ENCODE measurements at regions not wholly inside any gene's neighbourhood (a gene's known extent, or its start where the extent isn't known, plus 50 kb on each side); places are given as distances from the start of the nearest gene placed in this dataset.

DNA sequence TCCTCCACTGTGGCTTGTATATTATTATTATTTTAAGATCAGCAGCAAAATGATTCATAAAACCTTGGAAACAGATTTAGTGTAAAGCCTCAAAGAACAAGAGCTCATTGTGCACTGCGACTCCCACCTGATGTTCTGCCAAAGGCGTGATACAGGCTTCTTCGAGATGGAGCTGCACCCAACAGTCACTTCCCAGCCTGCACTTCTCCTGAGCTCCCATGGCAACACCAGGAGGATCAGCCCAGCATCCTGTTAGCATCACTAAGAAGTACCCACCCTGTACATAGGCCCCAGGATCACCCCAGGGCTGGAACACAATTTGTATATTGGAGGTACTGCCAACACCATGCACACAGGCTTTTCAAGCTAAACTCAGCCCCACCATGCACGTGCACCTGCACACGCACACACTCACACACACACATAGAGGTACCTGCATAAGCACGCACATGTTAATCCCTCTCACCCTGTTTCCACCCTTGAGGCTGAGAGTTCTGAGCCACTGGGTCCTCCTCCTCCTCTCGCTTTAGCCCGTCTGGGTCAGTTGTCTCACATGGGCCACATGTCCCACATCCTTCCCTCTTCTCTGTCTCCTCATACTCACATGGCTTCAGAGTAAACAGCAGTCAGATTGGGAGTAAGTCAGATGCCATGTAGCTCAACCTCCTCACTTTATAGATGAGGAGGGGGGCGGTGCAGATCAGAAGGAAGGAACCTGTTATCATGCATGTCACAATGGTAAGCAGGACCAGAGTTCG lies 281.9 kb upstream of the POU3F1 start:
- no peak for DNase-seq

DNA sequence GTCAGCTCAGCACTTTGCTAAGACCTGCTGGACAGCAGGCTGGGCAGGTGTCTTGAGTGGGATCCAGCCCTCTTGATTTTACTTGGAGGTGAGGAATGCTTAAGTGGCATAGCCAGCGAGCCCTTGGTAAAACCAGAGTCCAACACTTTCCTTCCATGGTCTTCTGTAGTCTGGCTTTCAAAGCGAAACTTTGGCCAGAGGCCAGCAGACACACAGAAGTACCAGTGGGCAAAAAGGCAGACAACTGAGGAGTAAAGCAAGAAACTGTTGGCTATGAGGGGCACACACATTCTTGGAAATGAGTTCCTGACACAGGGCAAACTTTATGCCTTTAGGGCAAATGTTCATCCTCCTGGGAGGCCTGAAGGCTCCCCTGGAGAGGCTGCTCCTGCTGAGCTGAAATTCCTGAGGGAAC lies 281.0 kb upstream of the POU3F1 start:
- no peak for DNase-seq

DNA sequence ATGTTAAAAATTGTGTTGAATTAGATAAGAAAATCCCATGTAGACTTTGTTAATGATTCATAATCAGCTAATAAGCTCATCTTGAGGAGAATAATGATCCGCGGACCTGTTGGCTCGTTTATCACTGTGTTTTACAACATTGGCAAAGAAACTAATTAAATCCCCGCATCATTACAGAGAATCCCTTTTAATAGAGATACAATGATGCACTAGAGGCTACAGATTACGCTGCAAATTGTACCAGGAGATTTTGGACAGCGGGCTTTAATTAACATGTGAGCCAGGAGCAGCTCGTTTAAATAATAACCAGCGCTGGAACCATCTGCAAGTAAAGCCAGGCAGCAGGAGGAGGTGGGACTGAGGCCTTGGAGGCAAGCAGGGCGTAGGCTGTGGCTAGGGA lies 280.3 kb upstream of the POU3F1 start:
- DNase-seq = no peak

DNA sequence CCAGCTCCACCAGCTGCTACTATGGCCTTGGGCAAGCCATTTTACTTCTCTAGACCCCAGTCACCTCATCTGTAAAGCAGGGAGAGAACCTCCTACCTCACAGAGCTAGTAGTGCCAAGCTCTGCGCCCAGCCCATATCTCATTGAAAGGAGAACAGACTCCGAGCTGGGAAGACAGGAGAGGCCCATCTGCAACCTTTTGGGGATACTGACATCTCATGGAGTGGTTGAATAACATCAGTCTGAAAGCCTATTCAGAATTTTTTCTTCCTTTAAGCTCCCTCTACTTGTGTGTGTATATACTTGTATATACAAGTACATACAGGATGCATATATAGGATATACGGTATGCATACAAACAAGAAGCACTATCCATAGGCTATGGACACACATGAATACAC lies 279.5 kb upstream of the POU3F1 start:
- DNase-seq = no peak

DNA sequence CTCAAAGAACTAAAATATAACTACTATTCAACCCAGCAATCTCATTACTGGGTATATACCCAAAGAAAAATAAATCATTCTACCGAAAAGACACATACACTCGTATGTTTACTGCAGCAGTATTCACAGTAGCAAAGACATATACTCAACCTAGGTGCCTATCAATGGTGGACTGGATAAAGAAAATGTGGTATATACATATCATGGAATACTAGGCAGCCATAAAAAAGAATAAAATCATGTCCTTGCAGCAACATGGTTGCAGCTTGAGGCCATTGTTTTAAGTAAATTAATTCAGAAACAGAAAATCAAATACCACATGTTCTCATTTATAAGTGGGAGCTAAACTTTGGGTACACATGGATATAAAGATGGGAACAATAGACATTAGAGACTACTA lies 266.2 kb upstream of the POU3F1 start:
- DNase-seq = no peak

DNA sequence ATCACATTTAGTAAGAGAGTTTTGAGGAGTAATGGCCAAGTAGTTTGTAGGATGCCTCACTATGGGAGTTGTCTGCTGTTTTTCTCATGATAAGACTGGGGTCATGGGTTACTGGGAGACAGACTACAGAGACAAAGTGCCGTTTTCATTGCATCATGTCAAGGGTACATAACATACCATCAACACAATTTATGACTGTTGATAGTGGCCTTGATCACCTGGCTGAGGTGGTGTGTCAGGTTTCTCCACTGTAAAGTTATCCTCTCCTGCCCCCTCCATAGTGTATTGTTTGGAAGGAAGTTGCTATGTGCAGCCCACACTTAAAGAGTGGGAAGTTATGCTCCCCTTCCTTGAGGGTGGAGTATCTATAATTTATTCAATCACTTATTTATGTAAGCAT lies 263.5 kb upstream of the POU3F1 start:
- no peak for DNase-seq

DNA sequence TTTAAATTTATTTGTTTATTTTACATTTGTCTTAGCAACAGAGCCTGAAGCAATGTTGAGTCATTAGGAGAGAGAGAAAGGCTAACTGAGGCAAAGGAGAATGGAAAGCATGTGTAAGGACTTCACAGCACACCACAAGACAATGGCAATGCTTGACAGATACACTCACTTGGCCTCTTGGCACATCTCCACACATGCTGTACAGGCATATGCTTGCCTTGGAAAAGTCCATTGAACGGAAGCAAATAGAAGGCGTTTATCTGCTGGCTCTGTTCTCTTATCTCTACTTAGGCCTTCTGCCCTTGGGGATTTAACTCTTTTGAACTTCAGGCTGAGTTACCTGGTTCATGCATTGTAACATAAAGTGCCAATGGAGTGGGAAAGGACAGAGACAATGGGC lies 262.2 kb upstream of the POU3F1 start:
- DNase-seq = no peak

DNA sequence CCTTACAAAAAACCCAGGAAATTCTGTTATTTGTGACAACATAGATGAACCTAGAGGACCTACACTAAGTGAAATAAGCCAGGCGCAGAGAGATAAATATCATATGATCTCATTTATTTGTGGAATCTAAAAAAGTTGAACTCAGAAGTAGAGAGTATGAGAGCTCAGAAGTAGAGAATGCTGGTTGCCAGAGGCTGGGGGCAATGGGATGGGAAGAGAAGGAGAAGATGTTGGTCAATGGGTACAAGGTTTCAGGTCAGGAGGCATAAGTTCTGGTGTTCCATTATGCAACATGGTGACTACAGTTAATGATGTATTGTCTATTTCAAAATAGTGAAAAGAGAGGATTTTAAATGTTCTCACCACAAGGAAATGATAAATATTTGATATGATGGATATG lies 259.1 kb upstream of the POU3F1 start:
- DNase-seq = no peak

DNA sequence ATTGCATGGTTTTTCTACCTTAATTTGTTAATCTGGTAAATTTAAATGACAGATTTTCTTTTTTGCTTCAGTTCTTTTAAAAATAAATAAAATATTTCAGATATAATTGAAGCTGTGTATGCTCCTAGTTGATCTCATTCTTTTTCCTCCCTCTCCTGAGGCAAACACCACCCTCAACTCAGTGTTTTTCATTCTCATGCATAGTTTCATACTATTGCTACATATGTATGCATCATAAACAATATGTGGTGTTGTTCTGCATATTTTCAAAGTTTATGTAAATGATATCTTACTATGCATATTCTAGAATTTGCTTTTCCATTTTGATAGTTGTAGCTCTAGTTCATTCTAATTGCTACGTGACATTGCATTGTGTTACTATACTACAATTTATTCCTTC lies 257.2 kb upstream of the POU3F1 start:
- DNase-seq = no peak

DNA sequence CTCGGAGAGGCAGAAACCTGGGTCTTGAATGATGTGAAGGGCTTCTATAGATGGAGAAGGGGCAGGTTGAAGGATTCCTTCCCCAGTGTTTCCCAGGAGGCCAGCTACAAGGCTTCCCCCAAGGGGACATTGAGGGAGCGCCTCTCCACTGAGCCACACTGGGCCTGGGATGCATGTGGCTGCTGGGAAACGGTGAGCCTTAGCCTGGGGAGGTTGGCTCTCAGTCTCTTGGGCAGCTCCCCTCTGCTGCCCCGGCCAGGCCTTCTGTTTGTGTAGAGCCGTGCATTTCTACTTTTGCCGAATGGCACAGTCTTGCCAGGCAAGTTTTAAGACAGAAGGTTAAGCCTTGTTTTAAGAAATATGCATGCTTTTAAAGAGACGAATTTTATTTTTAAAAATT lies 254.4 kb upstream of the POU3F1 start:
- DNase-seq = no peak

DNA sequence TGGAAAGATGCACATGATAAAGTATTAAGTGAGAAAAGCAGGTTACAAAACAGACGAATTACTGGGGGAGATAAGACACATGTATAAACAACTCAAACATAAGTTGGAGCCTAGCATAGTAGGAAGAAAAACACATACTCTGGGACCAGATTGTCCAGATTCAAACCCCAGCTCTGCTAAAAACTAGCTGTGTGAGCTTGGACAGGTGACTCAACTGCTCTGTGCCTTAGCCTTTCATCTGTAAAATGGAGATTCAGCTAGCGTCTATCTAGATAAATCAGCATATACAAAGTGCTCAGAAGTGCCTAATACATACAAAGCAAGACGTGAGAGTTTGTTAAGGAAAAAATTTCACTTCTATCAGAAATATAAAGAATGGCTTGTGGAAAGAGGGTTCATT lies 254.0 kb upstream of the POU3F1 start:
- no peak for DNase-seq

DNA sequence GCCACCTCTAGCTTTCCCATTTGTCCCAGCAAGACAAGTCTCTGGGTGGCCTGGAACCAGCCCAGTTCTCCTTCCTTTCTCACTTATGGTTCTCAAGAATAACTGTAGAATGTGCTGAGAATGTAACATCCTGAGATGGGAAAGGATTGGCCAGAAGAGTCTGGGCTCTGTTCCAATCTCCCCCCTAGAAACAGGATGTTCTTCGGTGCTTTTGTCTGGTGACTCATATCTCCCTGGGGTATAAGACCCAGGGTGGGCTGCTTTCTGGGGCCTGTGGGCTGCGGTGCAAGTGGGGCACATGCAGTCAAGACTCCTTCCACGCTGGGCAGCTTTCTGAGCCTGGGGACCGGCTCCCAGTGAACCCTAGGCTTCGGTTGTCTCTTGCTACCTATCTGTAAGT lies 251.2 kb upstream of the POU3F1 start:
- DNase-seq = no peak

DNA sequence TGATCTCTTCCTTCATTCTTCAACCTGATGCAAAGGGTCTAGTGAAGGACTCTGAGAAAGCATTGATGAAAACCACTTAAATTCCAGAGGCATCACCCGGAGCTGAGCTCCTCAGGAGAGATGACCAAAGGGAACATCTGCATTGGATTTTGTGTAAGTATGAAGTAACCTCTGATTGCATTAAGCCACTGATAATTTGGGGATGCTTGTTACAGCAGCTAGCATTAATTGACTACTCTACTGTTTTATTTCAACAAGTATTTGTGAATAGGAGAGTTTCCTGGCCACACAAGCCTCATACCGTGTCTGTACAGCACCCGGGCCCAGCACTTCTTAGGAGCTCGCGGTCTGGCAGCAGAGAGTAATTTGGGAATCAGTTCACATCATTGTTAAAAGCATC lies 250.7 kb upstream of the POU3F1 start:
- no peak for DNase-seq

DNA sequence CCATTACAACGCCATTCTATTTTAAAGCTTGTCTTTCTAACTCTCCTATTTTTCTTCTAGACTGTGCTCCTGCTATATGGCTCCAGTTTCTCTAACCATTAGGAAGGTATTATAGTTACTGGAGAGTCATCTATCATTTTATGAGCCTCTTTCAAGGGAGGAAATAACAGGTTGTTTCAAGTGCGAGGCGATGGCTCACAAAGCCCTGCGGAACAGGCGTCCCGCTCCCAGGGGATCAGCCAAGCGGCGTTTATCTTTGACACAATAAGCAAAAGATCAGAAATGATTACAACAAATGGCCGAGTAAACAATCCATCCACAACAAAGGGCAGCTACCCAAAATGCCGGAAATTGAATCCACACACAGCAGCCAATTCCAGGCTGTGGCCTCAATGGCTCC lies 249.5 kb upstream of the POU3F1 start:
- no peak for DNase-seq

DNA sequence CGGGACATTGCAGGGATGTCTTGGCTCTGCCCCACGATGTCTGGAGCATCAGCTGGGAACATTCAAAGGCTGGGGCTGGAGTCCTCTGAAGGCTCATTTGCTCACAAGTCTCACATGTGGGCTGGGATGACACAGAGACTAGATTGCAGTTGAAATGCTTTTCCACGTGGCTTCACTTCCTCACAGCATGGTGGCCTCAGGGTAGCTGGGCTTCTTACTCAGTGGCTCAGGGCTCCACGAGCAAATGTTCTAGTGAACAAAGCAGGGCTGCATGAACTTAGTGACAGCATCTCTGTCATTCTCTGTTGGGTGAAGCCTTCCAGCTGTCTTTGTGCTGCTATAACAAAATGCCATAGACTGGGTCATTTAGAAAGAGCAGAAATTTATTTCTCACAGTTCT lies 247.0 kb upstream of the POU3F1 start:
- no peak for DNase-seq

DNA sequence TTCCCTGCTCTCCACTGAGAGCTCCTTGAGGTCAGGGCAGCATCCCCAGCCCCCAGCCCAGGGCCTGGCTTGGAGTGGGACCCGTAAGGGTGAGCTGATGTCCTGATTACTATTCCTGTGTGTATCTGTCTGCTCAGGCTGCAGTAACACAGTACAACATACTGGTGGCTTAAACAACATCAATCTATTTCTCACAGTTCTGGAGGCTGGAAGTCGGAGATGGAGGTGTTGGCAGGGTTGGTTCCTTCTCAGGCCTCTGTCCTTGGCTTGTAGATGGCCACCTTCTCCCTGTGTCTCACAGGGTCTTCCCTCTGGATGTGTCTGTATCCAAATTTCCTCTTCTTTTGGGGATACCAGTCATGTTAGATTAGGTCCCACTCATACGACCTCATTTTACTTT lies 246.4 kb upstream of the POU3F1 start:
- no peak for DNase-seq

DNA sequence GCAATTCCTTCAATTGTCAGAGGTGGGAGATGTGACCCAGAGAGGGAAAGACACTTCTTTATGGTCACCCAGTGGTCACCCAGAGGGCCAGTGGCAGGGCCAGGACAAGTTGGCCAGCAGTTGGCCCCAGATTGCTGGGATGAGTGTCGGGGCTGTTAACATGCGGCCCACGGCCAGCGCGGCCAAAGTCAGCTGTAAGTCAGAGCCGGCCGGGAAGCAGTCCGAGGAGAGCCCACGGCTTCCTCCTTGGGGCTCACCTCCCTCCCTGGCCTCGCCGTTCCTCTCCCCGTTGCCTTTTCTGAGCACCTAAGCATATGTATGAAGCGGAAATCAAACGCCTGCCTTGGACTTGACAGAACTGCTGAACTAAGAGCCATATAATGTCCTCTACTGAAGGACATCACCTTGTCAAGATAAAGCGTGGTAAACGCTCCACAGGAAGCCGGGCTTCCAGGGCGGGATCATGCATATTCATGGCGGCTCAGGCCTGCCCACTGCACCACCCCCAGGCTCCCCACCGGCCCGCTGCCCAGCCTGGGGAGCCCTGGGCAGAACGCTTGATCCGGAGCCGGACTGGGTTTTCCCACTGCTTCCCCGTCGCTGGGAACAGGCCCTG lies 245.4 kb upstream of the POU3F1 start:
- no peak for DNase-seq

DNA sequence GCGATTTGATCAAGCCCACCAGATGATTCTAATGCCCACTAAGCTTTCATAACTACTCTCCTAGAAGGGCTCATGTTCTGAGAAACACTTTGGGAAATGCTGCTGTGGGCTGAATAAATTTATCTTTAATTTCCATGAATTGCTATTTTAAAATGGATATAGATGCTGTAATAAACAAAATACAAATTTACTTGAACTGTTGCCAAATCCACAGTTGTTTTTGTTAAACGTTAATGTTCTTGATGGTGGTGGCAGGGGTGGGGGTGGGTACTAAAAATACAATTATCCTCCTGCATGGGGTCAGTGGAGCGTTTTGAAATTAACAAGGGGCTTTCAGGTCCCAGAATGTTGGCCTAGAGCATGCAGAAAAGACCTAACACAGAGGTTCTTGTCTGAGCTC lies 244.7 kb upstream of the POU3F1 start:
- no peak for DNase-seq

DNA sequence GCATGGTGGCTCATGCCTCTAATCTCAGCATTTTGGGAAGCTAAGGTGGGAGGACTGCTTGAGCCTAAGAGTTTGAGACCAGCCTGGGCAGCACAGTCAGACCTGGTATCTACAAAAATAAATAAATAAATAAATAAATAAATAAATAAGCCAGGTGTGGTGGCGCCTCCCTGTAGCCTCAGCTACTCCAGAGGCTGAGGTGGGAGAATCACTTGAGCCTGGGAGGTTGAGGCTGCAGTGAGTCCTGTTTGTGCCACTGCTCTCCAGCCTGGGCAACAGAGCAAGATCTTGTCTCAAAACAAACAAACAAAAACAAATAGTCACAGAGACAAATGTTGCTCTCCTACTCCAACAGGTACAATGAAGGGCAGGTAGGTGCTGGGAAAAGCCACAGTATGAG lies 242.4 kb upstream of the POU3F1 start:
- DNase-seq = no peak

DNA sequence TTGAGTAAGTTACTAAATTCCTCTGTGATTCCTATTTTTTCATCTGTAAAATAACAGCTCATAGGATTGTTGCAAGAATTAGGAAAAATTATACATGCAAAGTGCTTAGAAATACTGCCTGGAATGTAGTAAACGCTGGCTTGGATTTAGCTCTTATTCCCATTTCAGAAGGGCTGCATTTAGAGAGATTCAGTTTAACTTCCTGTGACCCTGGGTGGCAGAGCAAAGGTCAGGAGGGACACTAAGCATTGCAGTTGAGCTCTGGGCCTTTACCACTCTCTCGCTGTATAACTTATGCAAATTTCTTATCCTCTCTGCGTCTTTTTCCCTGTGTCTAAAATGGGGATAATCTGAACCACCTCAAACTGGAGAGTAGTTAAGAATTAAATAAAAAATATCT lies 241.0 kb upstream of the POU3F1 start:
- no peak for DNase-seq

DNA sequence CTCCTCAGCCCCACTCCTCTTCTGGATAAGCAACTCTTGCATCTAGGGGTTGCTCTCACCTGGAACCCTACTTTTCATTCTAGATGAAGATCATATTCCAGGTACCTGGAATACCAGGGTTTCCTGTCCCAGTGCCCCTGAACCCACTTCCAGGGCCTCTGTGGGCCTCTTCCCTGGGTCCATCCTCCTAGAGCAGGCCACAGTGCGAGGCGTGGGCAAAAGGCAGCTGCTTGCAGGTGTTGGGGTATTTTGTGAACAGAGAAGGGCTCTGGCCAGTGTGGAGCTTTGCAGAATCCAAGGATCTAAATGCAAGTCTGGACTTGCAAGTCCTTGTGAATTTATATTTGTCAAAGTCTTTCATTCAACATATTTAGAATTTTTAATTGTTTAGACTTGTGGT lies 240.4 kb upstream of the POU3F1 start:
- DNase-seq = no peak

DNA sequence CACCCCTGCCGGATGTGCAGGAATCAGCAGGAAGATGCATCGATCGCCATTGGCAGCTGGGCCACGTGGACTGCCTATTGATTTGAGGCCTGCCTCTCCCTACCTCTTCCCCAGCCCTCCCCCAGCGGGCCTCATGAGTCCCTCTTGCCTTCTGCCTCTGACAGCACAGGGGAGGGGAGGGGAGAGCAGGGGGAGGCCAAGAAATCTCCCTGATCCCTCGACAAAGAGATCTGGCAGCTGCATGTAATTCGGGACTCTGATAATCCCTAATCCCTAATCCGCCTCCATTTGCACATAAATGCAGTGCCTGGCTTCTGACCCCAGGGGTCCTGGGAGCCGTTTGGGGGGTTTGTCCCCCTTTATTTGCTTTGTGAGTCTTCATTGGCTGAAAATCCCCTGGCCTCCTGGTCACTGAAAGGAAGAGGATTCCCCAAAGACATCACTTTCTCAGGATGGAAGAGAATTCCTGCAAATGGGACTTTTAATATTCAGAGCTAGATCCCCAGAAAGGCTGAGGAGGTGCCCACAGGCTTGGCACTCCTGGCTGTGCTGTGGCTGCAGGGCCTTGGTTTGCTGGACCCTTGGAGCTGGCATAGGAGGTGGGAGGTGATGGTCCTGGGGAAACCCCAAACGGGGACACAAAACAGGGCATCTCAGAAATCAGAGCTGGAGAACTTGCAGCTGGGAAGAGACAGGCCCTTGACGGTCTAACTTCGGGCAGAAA lies 239.4 kb upstream of the POU3F1 start:
- no peak for DNase-seq

DNA sequence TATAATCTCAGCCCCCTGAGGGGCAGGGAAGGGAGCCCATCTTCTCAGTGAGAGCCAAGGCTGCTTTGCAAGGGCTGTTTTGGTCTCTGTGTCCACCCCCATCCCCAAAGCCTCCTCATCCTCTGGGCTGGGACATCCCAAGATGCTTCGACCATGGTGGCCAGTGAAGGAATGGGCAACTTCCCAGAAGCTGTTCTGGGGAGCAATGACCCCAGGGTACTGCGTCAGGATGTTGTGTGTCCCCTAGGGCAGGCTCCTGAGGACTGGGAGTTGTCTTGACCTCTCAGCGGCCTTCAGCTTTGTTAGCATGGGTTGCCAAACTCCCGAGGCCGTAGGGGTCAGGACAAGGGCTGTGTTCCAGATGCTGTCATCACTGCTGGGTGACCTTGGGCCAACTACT lies 238.4 kb upstream of the POU3F1 start:
- no peak for DNase-seq

DNA sequence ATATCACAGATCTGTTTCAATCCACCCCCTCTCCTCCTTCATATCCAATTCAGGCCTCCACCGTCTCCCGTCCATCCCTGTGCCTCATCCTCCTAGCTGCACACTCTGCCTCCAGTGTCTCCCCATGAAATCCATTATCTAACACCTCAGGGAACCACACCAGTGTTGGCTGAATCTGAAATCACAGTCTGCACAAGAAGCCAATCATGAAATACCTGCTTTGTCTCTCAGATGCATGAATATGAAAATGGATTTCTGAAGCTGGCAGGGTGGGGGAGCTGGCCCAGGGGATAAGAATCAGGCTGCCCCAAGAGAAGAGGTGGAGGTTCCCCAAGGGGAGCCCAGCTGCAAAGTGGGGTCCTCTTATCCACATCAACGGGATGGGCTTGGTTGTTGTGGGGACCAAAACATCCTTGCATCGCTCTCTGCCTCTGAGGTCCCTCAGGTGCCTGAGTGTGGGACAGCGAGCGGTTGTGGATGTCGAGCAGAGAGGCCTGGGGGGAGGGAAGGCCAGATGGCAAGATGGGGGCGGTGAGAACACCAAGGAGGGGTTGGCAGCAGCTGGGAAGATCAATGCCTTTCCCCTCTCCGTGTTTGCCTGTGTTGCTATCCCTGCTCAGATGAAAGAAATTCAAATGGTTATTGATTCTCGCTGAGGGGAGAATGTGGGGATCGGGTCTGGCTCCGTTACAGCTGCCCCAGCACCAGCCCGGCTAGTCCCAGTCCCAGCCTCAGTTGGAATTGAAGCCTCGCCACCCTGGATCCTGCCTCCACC lies 237.3 kb upstream of the POU3F1 start:
- no peak for DNase-seq

Data from CD4-positive, alpha-beta T cell treated with Interleukin-4 for 1 hour (primary cell).